ENCODE measurements at regions not wholly inside any gene's neighbourhood (a gene's known extent, or its start where the extent isn't known, plus 50 kb on each side); places are given as distances from the start of the nearest gene placed in this dataset.

DNA sequence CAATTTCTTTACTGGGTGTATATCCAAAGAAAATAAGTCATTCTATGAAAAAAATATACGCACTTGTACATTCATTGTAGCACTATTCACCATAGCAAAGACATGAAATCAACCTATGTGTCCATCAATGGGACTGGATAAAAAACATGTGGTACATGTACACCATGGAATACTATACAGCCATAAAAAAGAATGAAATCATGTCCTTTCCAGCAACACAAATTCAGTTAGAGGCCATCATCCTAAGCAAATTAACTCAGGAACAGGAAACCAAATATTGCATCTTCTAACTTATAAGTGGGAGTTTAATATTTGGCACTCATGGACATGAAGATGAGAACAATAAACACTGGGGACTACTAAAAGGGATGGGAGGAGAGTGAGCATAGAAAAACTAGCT lies 325.7 kb downstream of the TGFB2 start:
- TF ChIP-seq, protein P1, sequence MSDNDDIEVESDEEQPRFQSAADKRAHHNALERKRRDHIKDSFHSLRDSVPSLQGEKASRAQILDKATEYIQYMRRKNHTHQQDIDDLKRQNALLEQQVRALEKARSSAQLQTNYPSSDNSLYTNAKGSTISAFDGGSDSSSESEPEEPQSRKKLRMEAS (IDR thresholded peaks at IDR 0.05; ENCODE audit: low read depth, low read length) = no peak
- TF ChIP-seq POLR2A (IDR thresholded peaks at IDR 0.05; ENCODE audit: extremely low read depth, insufficient read length) (no peak), MYC (IDR thresholded peaks at IDR 0.05; ENCODE audit: low read depth, low read length) (no peak)
- TF ChIP-seq, protein P2, sequence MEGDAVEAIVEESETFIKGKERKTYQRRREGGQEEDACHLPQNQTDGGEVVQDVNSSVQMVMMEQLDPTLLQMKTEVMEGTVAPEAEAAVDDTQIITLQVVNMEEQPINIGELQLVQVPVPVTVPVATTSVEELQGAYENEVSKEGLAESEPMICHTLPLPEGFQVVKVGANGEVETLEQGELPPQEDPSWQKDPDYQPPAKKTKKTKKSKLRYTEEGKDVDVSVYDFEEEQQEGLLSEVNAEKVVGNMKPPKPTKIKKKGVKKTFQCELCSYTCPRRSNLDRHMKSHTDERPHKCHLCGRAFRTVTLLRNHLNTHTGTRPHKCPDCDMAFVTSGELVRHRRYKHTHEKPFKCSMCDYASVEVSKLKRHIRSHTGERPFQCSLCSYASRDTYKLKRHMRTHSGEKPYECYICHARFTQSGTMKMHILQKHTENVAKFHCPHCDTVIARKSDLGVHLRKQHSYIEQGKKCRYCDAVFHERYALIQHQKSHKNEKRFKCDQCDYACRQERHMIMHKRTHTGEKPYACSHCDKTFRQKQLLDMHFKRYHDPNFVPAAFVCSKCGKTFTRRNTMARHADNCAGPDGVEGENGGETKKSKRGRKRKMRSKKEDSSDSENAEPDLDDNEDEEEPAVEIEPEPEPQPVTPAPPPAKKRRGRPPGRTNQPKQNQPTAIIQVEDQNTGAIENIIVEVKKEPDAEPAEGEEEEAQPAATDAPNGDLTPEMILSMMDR (IDR thresholded peaks at IDR 0.05; ENCODE audit: low read depth, low read length) = no peak
- no peak overlapping the region for H3K4me3 ChIP-seq (ENCODE audit: low read depth, low read length)
- DNase-seq (ENCODE audit: low read depth) = no peak

DNA sequence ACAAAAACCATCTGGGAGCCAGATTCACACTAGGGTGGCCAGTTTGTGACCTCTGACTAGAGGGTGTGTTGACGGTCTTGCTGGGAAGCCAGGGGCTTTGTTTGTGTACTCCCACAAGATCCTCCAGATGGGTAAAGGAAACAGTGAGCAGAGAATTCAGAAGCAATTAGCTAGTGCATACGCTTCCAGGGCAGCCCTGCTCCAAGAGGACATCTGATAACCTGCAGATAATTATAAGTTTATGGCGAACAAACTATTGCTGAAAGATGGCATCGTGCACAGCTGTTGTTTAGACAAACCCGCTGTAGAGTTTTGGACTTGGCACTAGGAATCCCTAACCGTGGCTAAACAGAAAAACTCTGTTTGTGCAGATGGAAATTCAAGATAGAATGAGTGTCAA lies 326.4 kb downstream of the TGFB2 start:
- H3K4me3 ChIP-seq (ENCODE audit: low read depth, low read length) = no peak overlapping the region
- TF ChIP-seq MYC (IDR thresholded peaks at IDR 0.05; ENCODE audit: low read depth, low read length) = no peak
- TF ChIP-seq, protein P2 (IDR thresholded peaks at IDR 0.05; ENCODE audit: low read depth, low read length) = no peak
- TF ChIP-seq, protein P1 (IDR thresholded peaks at IDR 0.05; ENCODE audit: low read depth, low read length) = no peak
- no peak for TF ChIP-seq POLR2A (IDR thresholded peaks at IDR 0.05; ENCODE audit: extremely low read depth, insufficient read length)
- no peak for DNase-seq (ENCODE audit: low read depth)

DNA sequence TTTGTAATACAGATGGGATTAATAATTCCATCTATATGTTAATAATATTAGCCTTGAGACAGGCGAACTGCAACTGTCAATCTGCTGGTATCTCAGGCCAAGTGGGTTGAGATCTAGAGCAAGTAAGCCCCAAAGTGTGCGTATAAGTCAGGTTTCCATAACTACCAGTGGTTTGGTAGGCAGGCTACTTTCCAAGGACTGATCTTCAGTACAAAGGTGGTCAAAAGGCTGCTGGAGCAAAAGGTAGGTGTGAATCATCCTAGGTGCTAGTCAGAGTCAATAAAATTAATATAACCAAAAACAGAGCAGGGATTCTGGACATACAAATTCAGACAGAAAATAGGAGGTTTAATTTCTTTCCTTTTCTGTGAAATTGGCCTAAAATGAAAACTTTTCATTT lies 328.0 kb downstream of the TGFB2 start:
- H3K4me3 ChIP-seq (ENCODE audit: low read depth, low read length) = no peak overlapping the region
- TF ChIP-seq POLR2A (IDR thresholded peaks at IDR 0.05; ENCODE audit: extremely low read depth, insufficient read length) = no peak
- TF ChIP-seq MYC (IDR thresholded peaks at IDR 0.05; ENCODE audit: low read depth, low read length) = no peak
- TF ChIP-seq, protein P1 (IDR thresholded peaks at IDR 0.05; ENCODE audit: low read depth, low read length) = no peak
- TF ChIP-seq, protein P2 (IDR thresholded peaks at IDR 0.05; ENCODE audit: low read depth, low read length) = no peak
- DNase-seq (ENCODE audit: low read depth) = no peak

DNA sequence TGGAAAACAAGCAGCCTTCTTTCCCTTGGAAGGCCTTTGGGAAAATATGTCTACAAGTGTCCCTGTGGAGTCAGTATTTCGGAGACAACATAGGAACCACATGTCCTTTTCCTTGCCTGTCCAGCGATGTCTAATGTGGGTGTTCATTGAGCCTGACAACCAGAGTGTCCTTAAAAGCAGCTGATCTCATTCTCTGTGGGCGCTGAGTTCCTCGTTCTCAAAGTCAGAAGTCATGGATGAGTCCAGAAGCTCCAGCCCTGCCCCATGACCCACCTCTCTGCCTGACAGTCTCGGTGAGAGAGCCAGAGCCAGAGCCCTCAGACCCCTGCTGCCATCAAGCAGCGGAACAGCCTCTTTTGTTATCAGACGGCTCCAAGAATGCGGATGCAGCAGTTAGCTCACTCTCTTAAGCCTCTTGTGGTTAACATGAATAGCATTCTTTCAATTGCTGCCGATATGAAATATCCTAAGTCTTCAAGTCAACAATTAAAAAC lies 329.2 kb downstream of the TGFB2 start:
- no peak overlapping the region for H3K4me3 ChIP-seq (ENCODE audit: low read depth, low read length)
- TF ChIP-seq, protein P1 (IDR thresholded peaks at IDR 0.05; ENCODE audit: low read depth, low read length) = no peak
- TF ChIP-seq MYC (IDR thresholded peaks at IDR 0.05; ENCODE audit: low read depth, low read length) (no peak), POLR2A (IDR thresholded peaks at IDR 0.05; ENCODE audit: extremely low read depth, insufficient read length) (no peak)
- TF ChIP-seq, protein P2 (IDR thresholded peaks at IDR 0.05; ENCODE audit: low read depth, low read length) = no peak
- DNase-seq (ENCODE audit: low read depth) = peak; percentile 11

DNA sequence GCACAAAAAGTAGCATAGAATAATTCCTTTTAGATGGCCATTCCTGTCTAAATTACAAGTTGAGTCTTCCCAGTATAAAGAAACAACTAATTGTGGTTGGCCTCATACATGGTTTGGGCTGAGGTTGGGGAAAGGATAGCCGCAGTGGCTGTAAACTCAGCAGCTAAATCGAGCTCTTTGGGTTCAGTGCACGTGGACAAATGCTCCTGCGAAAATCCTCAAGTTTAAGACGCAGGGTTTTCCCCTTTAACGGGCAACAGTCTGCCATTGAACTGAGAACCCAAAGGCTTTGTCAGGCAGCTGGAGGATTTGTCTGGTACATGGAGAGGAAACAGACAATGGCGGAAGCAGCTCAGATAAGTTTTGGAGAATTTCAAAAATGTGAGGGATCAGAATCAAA lies 331.9 kb downstream of the TGFB2 start:
- H3K4me3 ChIP-seq (ENCODE audit: low read depth, low read length) = no peak overlapping the region
- TF ChIP-seq POLR2A (IDR thresholded peaks at IDR 0.05; ENCODE audit: extremely low read depth, insufficient read length) = no peak
- no peak for DNase-seq (ENCODE audit: low read depth)

DNA sequence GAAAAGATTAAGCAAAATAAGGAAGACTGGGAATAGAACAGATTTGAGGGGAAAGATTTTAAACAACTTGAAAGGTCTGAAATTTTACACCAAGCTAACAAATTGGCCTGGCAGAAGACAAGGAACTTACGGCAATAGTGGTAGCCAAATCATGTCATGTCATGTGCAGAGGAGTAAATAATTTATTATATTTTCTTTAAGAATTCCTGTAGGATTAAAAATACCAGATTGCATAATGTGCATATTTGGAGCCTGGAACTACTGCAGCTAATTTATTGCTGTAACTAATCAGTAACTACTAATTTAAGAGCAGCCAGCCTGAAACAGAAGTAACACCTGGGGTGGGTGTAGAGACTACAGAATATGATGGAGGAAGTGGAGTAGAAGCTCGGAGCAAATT lies 334.3 kb downstream of the TGFB2 start:
- no peak overlapping the region for H3K4me3 ChIP-seq (ENCODE audit: low read depth, low read length)
- no peak for DNase-seq (ENCODE audit: low read depth)
- TF ChIP-seq, protein P2 (IDR thresholded peaks at IDR 0.05; ENCODE audit: low read depth, low read length) = no peak
- TF ChIP-seq, protein P1 (IDR thresholded peaks at IDR 0.05; ENCODE audit: low read depth, low read length) = no peak
- no peak for TF ChIP-seq MYC (IDR thresholded peaks at IDR 0.05; ENCODE audit: low read depth, low read length)
- TF ChIP-seq POLR2A (IDR thresholded peaks at IDR 0.05; ENCODE audit: extremely low read depth, insufficient read length) = no peak

Measured in NB4 (cell line).